Panc1 (cell line): ENCODE measurements at regions not wholly inside any gene's neighbourhood (a gene's known extent, or its start where the extent isn't known, plus 50 kb on each side); places are given as distances from the start of the nearest gene placed in this dataset.

ENCODE experiments used
- ATAC-seq: fragments of 200-7000 bp; cut with Tn5 transposase; 2 replicates; pipeline ENCODE4 v1.9.1; 2020; ENCODE audit warnings: mild to moderate bottlenecking, moderate library complexity
- BruUV-seq: library from RNA; stranded (reverse); fragments of 400-500 nt; replicated peaks from 2 replicates; lab custom pipeline; 2021; lab: Mats Ljungman, UMichigan
- CTCF ChIA-PET: fragments of 300-600 bp; sonication (Branson Sonifier 250); formaldehyde crosslinking; loops from one replicate; lab custom pipeline; 2022; ENCODE audit warnings: antibody characterized with exemption; lab: Charles Lee
- POLR2A ChIA-PET: fragments of 300-600 bp; sonication (Branson Sonifier 250); formaldehyde crosslinking; loops from one replicate; lab custom pipeline; 2022; ENCODE audit warnings: antibody characterized with exemption; lab: Charles Lee
- DNase-seq: peaks from one replicate; pipeline ENCODE4 v3.0.0-alpha.2; 2010; ENCODE audit warnings: low read depth, low spot score
- H3K27ac ChIP-seq: 2 replicates; pipeline ENCODE4 v1.5.1; 2011; ENCODE audit warnings: mild to moderate bottlenecking, low read length, inconsistent platforms
- H3K27me3 ChIP-seq: fragments of 200-500 bp; sonication (Bioruptor generic); 2 replicates; pipeline ENCODE4 v1.6.0; 2014; ENCODE audit warnings: low read length, inconsistent platforms; ENCODE audit not compliant: control insufficient read depth, insufficient read depth
- H3K36me3 ChIP-seq: fragments of 200-500 bp; sonication (Bioruptor generic); 2 replicates; pipeline ENCODE4 v1.5.1; 2014; ENCODE audit warnings: inconsistent platforms, mild to moderate bottlenecking, low read length, moderate library complexity; ENCODE audit not compliant: control insufficient read depth, insufficient read depth
- H3K4me1 ChIP-seq: 2 replicates; pipeline ENCODE4 v1.5.1; 2011; ENCODE audit warnings: inconsistent platforms, mild to moderate bottlenecking, low read length, moderate library complexity; ENCODE audit not compliant: control insufficient read depth, insufficient read depth
- H3K4me3 ChIP-seq, 2 experiments: 2 replicates each; pipeline ENCODE4 v1.5.1; 2011 to 2012; ENCODE audit warnings: low read depth in 2 of 2, low read length in 2 of 2, mild to moderate bottlenecking in 2 of 2, inconsistent platforms in 1 of 2, moderate library complexity in 1 of 2
- H3K9me3 ChIP-seq: fragments of 200-500 bp; sonication (Bioruptor generic); 2 replicates; pipeline ENCODE4 v1.5.1; 2014; ENCODE audit warnings: low read depth, mild to moderate bottlenecking, inconsistent platforms, low read length, moderate library complexity; ENCODE audit not compliant: control insufficient read depth, insufficient read depth
- CTCF ChIP-seq: fragments of 450-650 bp; IDR thresholded peaks from 2 replicates; pipeline ENCODE4 v1.5.1; 2017; ENCODE audit warnings: mild to moderate bottlenecking
- POLR2AphosphoS5 ChIP-seq: IDR thresholded peaks from 2 replicates; pipeline ENCODE4 v1.6.1; 2012; ENCODE audit warnings: mild to moderate bottlenecking, low read depth, low read length, moderate library complexity
- REST ChIP-seq, 2 experiments: IDR thresholded peaks; 2 replicates each; pipeline ENCODE4 v1.6.1; 2011 to 2012; ENCODE audit warnings: low read depth in 2 of 2, control low read depth in 1 of 2, low read length in 1 of 2, mild to moderate bottlenecking in 1 of 2, moderate library complexity in 1 of 2; ENCODE audit not compliant: insufficient read depth in 1 of 2
- SIN3A ChIP-seq: IDR thresholded peaks from 2 replicates; pipeline ENCODE4 v1.6.1; 2012; ENCODE audit warnings: low read depth, mild to moderate bottlenecking, low read length, moderate library complexity, borderline replicate concordance; ENCODE audit not compliant: insufficient read depth
- TCF7L2 ChIP-seq: IDR thresholded peaks from 2 replicates; pipeline ENCODE4 v1.6.1; 2011; ENCODE audit warnings: mild to moderate bottlenecking, low read depth, low read length, inconsistent platforms
- in situ Hi-C: cut with HindIII; loops from 2 replicates; pipeline ENCODE4 v1.10.0; 2016; ENCODE audit warnings: low sequenced_read_pairs, low pct_unique_long_range_greater_than_20kb
- intact Hi-C: fragments of 100-400 bp; cut with micrococcal nuclease; formaldehyde crosslinking; loops from one replicate; pipeline ENCODE4 v1.10.0; 2022; ENCODE audit not compliant: unreplicated experiment

DNA sequence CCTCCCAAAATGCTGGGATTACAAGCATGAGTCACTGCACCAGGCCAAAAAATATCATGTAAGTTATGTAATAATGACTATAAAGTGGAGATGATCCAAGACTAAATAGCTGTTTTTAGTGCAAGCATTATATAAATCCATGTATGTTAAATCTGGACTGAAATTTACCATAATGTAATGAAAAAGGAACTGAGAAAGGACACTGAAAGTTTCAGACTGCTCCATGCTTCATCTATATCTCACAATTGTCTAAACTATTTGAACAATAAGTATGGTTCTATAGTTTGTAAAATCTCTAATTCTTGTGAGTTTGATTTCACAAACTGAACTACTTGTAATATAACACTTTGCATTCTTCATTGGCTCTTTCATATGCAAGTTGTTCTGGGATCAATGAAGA lies 2299.5 kb downstream of the PCDH9 start:
- Histone ChIP-seq H3K27ac (no peak overlapping the region), H3K36me3 (no peaks in the 10 kb centered on the region), H3K4me3 (no peak overlapping the region), H3K4me1 (no peaks in the 10 kb centered on the region; the same call in 1 of the 2 replicates), H3K27me3 (no peaks in the 10 kb centered on the region), H3K9me3 (no peaks in the 10 kb centered on the region)
- no peak for DNase-seq
- CTCF ChIA-PET: interaction anchor here (0.7 kb wide), 1 partner anchor 725 kb away, joined by 6 read pairs; no protein-coding TSS in a partner anchor
- no TSS peak for BruUV-seq
- in situ Hi-C loops (no loop called here), intact Hi-C loops (no loop called here)
- TF ChIP-seq CTCF (no peak), POLR2AphosphoS5 (no peak), REST (IDR thresholded peaks at IDR 0.05; ENCODE audit: insufficient read depth in 1 of 2, low read depth in 2 of 2, low read length in 1 of 2) (no peak), SIN3A (no peak), TCF7L2 (no peak)
- no peak for ATAC-seq
- POLR2A ChIA-PET: no interaction called here

DNA sequence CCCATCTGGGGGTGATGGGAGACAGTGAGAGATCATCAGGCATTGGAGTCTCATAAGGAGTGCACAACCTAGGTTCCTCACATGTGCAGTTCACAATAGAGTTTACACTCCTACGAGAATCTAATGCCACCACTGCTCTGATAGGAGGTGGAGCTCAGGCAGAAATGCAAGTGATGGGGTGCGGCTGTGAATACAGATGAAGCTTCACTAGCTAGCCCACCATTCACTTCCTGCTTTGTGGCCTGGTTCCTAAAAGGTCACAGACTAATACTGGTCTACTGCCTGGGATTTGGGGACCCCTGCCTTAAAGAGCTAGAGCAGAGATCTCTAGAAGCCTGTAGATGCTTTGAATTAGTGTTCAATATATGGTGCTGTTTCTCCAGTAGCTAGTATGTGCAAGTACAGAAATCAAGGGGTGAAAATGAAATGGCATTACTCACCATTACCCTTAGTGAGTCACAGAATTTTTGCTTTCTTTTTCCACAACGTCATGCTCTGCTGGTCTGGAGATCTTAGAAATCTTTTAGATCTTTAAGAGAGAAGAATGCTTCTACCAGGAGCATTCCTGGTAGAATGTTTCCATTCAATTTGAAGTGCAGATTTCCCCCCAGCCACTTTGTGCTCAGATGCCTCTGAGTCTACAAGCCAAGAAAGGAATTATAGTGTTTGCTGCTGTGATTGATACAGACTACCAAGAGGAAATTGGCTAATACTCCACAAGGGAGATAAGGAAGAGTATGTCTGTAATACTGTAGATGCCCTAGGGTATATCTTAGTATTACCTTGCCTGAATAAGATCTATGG lies 2301.2 kb downstream of the PCDH9 start:
- BruUV-seq: no TSS peak
- no peak for TF ChIP-seq TCF7L2
- TF ChIP-seq POLR2AphosphoS5: no peak
- TF ChIP-seq CTCF: no peak
- no peak for TF ChIP-seq REST (IDR thresholded peaks at IDR 0.05; ENCODE audit: insufficient read depth in 1 of 2, low read depth in 2 of 2, low read length in 1 of 2)
- POLR2A ChIA-PET: no interaction called here
- Histone ChIP-seq H3K4me1 (no peaks in the 10 kb centered on the region; the same call in 1 of the 2 replicates), H3K27me3 (no peaks in the 10 kb centered on the region), H3K4me3 (no peak overlapping the region), H3K36me3 (no peaks in the 10 kb centered on the region), H3K27ac (peak overlapping the region; percentile 51; the same call in 1 of the 2 replicates), H3K9me3 (no peaks in the 10 kb centered on the region)
- DNase-seq: peak; percentile 15
- in situ Hi-C loops (no loop called here), intact Hi-C loops (no loop called here)
- CTCF ChIA-PET: no interaction called here
- peak; percentile 85 for ATAC-seq
